Panc1 (cell line): ENCODE measurements at regions not wholly inside any gene's neighbourhood (a gene's known extent, or its start where the extent isn't known, plus 50 kb on each side); places are given as distances from the start of the nearest gene placed in this dataset.
"Not testable (repeated sequence)": the region's sequence is repeated elsewhere in the genome, so short reads cannot be mapped to it uniquely, and the experiment has no call there.

ENCODE experiments used
- ATAC-seq: fragments of 200-7000 bp; cut with Tn5 transposase; 2 replicates; pipeline ENCODE4 v1.9.1; 2020; ENCODE audit warnings: mild to moderate bottlenecking, moderate library complexity
- BruUV-seq: library from RNA; stranded (reverse); fragments of 400-500 nt; replicated peaks from 2 replicates; lab custom pipeline; 2021; lab: Mats Ljungman, UMichigan
- CTCF ChIA-PET: fragments of 300-600 bp; sonication (Branson Sonifier 250); formaldehyde crosslinking; loops from one replicate; lab custom pipeline; 2022; ENCODE audit warnings: antibody characterized with exemption; lab: Charles Lee
- POLR2A ChIA-PET: fragments of 300-600 bp; sonication (Branson Sonifier 250); formaldehyde crosslinking; loops from one replicate; lab custom pipeline; 2022; ENCODE audit warnings: antibody characterized with exemption; lab: Charles Lee
- DNase-seq: peaks from one replicate; pipeline ENCODE4 v3.0.0-alpha.2; 2010; ENCODE audit warnings: low read depth, low spot score
- H3K27ac ChIP-seq: 2 replicates; pipeline ENCODE4 v1.5.1; 2011; ENCODE audit warnings: mild to moderate bottlenecking, low read length, inconsistent platforms
- H3K27me3 ChIP-seq: fragments of 200-500 bp; sonication (Bioruptor generic); 2 replicates; pipeline ENCODE4 v1.6.0; 2014; ENCODE audit warnings: low read length, inconsistent platforms; ENCODE audit not compliant: control insufficient read depth, insufficient read depth
- H3K36me3 ChIP-seq: fragments of 200-500 bp; sonication (Bioruptor generic); 2 replicates; pipeline ENCODE4 v1.5.1; 2014; ENCODE audit warnings: inconsistent platforms, mild to moderate bottlenecking, low read length, moderate library complexity; ENCODE audit not compliant: control insufficient read depth, insufficient read depth
- H3K4me1 ChIP-seq: 2 replicates; pipeline ENCODE4 v1.5.1; 2011; ENCODE audit warnings: inconsistent platforms, mild to moderate bottlenecking, low read length, moderate library complexity; ENCODE audit not compliant: control insufficient read depth, insufficient read depth
- H3K4me3 ChIP-seq, 2 experiments: 2 replicates each; pipeline ENCODE4 v1.5.1; 2011 to 2012; ENCODE audit warnings: low read depth in 2 of 2, low read length in 2 of 2, mild to moderate bottlenecking in 2 of 2, inconsistent platforms in 1 of 2, moderate library complexity in 1 of 2
- H3K9me3 ChIP-seq: fragments of 200-500 bp; sonication (Bioruptor generic); 2 replicates; pipeline ENCODE4 v1.5.1; 2014; ENCODE audit warnings: low read depth, mild to moderate bottlenecking, inconsistent platforms, low read length, moderate library complexity; ENCODE audit not compliant: control insufficient read depth, insufficient read depth
- POLR2AphosphoS5 ChIP-seq: IDR thresholded peaks from 2 replicates; pipeline ENCODE4 v1.6.1; 2012; ENCODE audit warnings: mild to moderate bottlenecking, low read depth, low read length, moderate library complexity
- SIN3A ChIP-seq: IDR thresholded peaks from 2 replicates; pipeline ENCODE4 v1.6.1; 2012; ENCODE audit warnings: low read depth, mild to moderate bottlenecking, low read length, moderate library complexity, borderline replicate concordance; ENCODE audit not compliant: insufficient read depth
- TCF7L2 ChIP-seq: IDR thresholded peaks from 2 replicates; pipeline ENCODE4 v1.6.1; 2011; ENCODE audit warnings: mild to moderate bottlenecking, low read depth, low read length, inconsistent platforms
- in situ Hi-C: cut with HindIII; loops from 2 replicates; pipeline ENCODE4 v1.10.0; 2016; ENCODE audit warnings: low sequenced_read_pairs, low pct_unique_long_range_greater_than_20kb
- intact Hi-C: fragments of 100-400 bp; cut with micrococcal nuclease; formaldehyde crosslinking; loops from one replicate; pipeline ENCODE4 v1.10.0; 2022; ENCODE audit not compliant: unreplicated experiment
- TF ChIP-seq, protein P1 (sequence below), 2 experiments: IDR thresholded peaks; 2 replicates each; pipeline ENCODE4 v1.6.1; 2011 to 2012; ENCODE audit warnings: low read depth in 2 of 2, control low read depth in 1 of 2, low read length in 1 of 2, mild to moderate bottlenecking in 1 of 2, moderate library complexity in 1 of 2; ENCODE audit not compliant: insufficient read depth in 1 of 2
- TF ChIP-seq, protein P2 (sequence below): fragments of 450-650 bp; IDR thresholded peaks from 2 replicates; pipeline ENCODE4 v1.5.1; 2017; ENCODE audit warnings: mild to moderate bottlenecking

DNA sequence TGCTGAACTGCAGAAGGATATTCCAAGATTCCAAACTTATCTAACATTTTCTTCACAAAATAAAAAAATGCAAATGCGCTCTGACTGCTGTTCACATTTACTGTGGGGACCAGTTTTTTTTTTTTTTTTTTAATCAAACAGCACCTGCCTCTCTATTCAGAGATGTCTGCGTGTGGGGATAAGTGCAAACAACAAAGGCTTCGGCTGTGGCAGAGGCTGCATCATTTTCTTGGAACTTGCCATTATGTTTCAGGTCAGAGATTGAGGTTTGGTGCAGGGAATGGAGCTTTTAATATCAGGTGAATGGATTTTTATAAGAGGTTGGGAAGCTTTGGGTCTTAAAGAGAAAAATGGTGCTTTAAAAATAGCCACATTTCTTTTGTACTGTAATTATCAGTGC lies 78.2 kb upstream of the TET2 start:
- Histone ChIP-seq H3K9me3 (no peaks in the 10 kb centered on the region), H3K4me3 (no peak overlapping the region), H3K4me1 (no peaks in the 10 kb centered on the region), H3K27ac (no peak overlapping the region), H3K27me3 (no peaks in the 10 kb centered on the region), H3K36me3 (no peaks in the 10 kb centered on the region)
- no TSS peak for BruUV-seq
- no peak for DNase-seq
- no peak for ATAC-seq
- POLR2A ChIA-PET = no interaction called here
- intact Hi-C loops (no loop called here), in situ Hi-C loops (no loop called here)
- CTCF ChIA-PET = no interaction called here
- no peak for TF ChIP-seq TCF7L2
- no peak for TF ChIP-seq POLR2AphosphoS5
- TF ChIP-seq, protein P1, sequence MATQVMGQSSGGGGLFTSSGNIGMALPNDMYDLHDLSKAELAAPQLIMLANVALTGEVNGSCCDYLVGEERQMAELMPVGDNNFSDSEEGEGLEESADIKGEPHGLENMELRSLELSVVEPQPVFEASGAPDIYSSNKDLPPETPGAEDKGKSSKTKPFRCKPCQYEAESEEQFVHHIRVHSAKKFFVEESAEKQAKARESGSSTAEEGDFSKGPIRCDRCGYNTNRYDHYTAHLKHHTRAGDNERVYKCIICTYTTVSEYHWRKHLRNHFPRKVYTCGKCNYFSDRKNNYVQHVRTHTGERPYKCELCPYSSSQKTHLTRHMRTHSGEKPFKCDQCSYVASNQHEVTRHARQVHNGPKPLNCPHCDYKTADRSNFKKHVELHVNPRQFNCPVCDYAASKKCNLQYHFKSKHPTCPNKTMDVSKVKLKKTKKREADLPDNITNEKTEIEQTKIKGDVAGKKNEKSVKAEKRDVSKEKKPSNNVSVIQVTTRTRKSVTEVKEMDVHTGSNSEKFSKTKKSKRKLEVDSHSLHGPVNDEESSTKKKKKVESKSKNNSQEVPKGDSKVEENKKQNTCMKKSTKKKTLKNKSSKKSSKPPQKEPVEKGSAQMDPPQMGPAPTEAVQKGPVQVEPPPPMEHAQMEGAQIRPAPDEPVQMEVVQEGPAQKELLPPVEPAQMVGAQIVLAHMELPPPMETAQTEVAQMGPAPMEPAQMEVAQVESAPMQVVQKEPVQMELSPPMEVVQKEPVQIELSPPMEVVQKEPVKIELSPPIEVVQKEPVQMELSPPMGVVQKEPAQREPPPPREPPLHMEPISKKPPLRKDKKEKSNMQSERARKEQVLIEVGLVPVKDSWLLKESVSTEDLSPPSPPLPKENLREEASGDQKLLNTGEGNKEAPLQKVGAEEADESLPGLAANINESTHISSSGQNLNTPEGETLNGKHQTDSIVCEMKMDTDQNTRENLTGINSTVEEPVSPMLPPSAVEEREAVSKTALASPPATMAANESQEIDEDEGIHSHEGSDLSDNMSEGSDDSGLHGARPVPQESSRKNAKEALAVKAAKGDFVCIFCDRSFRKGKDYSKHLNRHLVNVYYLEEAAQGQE (IDR thresholded peaks at IDR 0.05; ENCODE audit: insufficient read depth in 1 of 2, low read depth in 2 of 2, low read length in 1 of 2) = no peak
- TF ChIP-seq, protein P2, sequence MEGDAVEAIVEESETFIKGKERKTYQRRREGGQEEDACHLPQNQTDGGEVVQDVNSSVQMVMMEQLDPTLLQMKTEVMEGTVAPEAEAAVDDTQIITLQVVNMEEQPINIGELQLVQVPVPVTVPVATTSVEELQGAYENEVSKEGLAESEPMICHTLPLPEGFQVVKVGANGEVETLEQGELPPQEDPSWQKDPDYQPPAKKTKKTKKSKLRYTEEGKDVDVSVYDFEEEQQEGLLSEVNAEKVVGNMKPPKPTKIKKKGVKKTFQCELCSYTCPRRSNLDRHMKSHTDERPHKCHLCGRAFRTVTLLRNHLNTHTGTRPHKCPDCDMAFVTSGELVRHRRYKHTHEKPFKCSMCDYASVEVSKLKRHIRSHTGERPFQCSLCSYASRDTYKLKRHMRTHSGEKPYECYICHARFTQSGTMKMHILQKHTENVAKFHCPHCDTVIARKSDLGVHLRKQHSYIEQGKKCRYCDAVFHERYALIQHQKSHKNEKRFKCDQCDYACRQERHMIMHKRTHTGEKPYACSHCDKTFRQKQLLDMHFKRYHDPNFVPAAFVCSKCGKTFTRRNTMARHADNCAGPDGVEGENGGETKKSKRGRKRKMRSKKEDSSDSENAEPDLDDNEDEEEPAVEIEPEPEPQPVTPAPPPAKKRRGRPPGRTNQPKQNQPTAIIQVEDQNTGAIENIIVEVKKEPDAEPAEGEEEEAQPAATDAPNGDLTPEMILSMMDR = no peak
- TF ChIP-seq SIN3A = no peak

DNA sequence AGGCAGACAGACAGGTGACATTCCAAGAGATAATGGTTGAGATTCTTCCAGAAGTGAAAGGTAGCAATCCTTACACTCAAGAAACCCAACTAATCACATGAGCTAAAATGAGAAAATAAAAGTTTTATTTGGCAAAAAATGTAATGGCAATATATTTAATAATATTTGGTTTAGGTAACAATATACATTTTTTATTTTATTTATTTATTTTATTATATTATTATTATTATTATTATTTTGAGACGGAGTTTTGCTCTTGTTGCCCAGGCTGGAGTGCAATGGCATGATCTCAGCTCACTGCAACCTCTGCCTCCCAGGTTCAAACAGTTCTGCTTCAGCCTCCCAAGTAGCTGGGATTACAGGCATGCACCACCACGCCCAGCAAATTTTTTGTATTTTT lies 74.6 kb upstream of the TET2 start:
- H3K36me3 ChIP-seq, H3K4me3 ChIP-seq, in situ Hi-C loops, H3K9me3 ChIP-seq, intact Hi-C loops, H3K27ac ChIP-seq, H3K27me3 ChIP-seq, POLR2A ChIA-PET, CTCF ChIA-PET, BruUV-seq, DNase-seq, ATAC-seq, H3K4me1 ChIP-seq: not testable (repeated sequence)

DNA sequence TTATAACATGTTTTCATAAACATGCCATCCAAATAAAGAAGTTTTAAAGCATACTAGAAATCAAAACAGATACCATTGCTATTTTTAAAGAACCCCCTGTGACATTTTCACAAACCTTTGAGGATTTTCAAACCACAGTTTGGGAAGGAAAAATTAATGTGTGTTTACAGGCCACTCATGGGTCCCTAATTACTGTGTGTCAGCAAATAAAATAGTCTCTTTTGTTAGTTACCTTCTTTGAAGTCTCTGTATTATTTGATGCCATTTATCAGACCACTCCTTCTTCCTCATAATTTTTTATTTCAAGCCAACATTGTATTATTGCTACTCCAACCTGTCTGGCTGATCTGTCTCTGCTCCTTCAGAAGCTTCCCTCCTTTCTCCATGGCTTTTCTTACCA lies 72.6 kb upstream of the TET2 start:
- ChIA-PET CTCF (no interaction called here), POLR2A (no interaction called here)
- no peaks in the 10 kb centered on the region for H3K9me3 ChIP-seq
- no peak overlapping the region for H3K27ac ChIP-seq
- H3K4me3 ChIP-seq = no peak overlapping the region
- DNase-seq (no peak), ATAC-seq (no peak)
- H3K36me3 ChIP-seq = no peaks in the 10 kb centered on the region
- H3K27me3 ChIP-seq = no peaks in the 10 kb centered on the region
- in situ Hi-C loops = no loop called here
- TF ChIP-seq POLR2AphosphoS5 = no peak
- no peak for TF ChIP-seq SIN3A
- TF ChIP-seq, protein P2 = no peak
- no peak for TF ChIP-seq TCF7L2
- intact Hi-C loops = no loop called here
- no peaks in the 10 kb centered on the region for H3K4me1 ChIP-seq
- BruUV-seq = no TSS peak
